ENCODE measurements at regions not wholly inside any gene's neighbourhood (a gene's known extent, or its start where the extent isn't known, plus 50 kb on each side); places are given as distances from the start of the nearest gene placed in this dataset.

- DNase-seq (ENCODE audit: low spot score), result no peak
Measured at GRCh38 chr4:147428583-147428982, 52.3 kb upstream of the EDNRA start.

GRCh38 chr4:147430111-147430510 lies 50.8 kb upstream of the EDNRA start:
- DNase-seq (ENCODE audit: low spot score), result no peak
